ENCODE measurements at regions not wholly inside any gene's neighbourhood (a gene's known extent, or its start where the extent isn't known, plus 50 kb on each side); places are given as distances from the start of the nearest gene placed in this dataset.

DNA sequence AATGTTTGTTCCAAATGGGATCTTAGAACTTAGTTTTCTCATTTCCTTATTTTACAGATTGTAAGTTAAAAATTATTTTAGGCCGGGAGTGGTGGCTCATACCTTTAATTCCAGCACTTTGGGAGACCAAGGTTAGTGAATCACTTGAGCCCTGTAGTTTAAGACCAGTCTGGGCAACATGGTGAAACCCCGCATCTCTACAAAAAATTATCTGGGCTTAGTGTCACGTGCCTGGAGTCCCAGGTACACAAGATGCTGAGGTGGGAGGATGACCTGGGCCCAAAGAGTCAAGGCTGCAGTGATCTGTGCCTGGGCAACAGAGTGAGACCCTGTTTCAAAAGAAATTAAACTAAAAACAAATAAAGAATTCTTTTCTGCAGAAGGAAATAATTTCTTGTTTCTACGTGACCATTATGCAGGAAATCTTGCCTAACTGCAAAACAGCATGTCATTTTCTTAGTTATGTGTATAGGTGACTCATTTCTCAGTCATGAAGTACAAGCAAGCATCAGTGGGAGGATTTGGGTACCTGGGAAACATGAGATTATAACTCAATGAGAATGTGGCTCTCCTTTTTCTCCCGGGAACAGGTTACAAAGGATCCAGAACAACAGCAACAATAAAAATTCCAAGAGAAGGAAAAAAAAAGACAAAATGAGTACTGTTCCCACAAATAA, 375.1 kb upstream of the ST8SIA4 start:
- DNase-seq, result no peak
- Histone ChIP-seq H3K27me3 (replicated peaks; ENCODE audit: control insufficient read depth, insufficient read depth, low read length) (no peaks in the 10 kb centered on the region), H3K4me3 (ENCODE audit: low read depth, low read length) (no peak overlapping the region), H3K9me3 (no peaks in the 10 kb centered on the region), H3K36me3 (ENCODE audit: control insufficient read depth, insufficient read depth, low read length) (no peaks in the 10 kb centered on the region), H3K4me1 (no peaks in the 10 kb centered on the region)
- ChIA-PET POLR2A (no interaction called here), CTCF (no interaction called here)
- no TSS peak for BruUV-seq (replicated peaks)
- TF ChIP-seq, protein P1, sequence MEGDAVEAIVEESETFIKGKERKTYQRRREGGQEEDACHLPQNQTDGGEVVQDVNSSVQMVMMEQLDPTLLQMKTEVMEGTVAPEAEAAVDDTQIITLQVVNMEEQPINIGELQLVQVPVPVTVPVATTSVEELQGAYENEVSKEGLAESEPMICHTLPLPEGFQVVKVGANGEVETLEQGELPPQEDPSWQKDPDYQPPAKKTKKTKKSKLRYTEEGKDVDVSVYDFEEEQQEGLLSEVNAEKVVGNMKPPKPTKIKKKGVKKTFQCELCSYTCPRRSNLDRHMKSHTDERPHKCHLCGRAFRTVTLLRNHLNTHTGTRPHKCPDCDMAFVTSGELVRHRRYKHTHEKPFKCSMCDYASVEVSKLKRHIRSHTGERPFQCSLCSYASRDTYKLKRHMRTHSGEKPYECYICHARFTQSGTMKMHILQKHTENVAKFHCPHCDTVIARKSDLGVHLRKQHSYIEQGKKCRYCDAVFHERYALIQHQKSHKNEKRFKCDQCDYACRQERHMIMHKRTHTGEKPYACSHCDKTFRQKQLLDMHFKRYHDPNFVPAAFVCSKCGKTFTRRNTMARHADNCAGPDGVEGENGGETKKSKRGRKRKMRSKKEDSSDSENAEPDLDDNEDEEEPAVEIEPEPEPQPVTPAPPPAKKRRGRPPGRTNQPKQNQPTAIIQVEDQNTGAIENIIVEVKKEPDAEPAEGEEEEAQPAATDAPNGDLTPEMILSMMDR (IDR thresholded peaks at IDR 0.05; ENCODE audit: insufficient read depth in 1 of 2, low read depth in 1 of 2, low read length in 1 of 2, severe bottlenecking in 1 of 2, unreplicated experiment in 1 of 2), result no peak
- Mint-ChIP-seq H3K9me3 (ENCODE audit: unreplicated experiment) (no peaks in the 10 kb centered on the region), H3K27me3 (ENCODE audit: insufficient read depth, unreplicated experiment) (no peaks in the 10 kb centered on the region), H3K4me1 (ENCODE audit: low read depth, unreplicated experiment) (no peaks in the 10 kb centered on the region), H3K27ac (ENCODE audit: unreplicated experiment) (no peak overlapping the region), H3K36me3 (ENCODE audit: insufficient read depth, unreplicated experiment) (no peaks in the 10 kb centered on the region), H3K4me3 (ENCODE audit: unreplicated experiment) (no peak overlapping the region)
- intact Hi-C loops (cut with micrococcal nuclease; ENCODE audit: unreplicated experiment), result no loop called here

DNA sequence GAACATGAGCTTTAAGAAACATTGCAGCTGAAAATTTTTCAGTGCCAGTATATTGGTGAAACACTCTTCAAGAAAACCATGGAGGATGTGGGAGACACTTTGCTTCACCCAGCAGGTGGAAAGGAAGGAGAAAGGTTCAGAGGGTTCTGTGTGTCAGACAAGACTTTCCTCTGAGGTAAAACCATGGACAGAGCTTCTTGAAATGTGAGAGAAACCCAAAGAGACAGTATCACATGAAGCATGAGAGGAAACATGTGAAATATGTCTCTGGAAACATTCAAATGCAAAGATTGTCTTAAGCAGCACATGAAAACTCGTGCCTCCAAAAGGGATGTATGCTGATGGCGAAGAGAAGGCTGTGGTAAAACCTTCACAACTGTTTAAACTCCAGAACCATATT, 368.9 kb upstream of the ST8SIA4 start:
- BruUV-seq (replicated peaks), result no TSS peak
- CTCF ChIA-PET, result no interaction called here
- TF ChIP-seq, protein P1 (IDR thresholded peaks at IDR 0.05; ENCODE audit: insufficient read depth in 1 of 2, low read depth in 1 of 2, low read length in 1 of 2, severe bottlenecking in 1 of 2, unreplicated experiment in 1 of 2), result no peak

DNA sequence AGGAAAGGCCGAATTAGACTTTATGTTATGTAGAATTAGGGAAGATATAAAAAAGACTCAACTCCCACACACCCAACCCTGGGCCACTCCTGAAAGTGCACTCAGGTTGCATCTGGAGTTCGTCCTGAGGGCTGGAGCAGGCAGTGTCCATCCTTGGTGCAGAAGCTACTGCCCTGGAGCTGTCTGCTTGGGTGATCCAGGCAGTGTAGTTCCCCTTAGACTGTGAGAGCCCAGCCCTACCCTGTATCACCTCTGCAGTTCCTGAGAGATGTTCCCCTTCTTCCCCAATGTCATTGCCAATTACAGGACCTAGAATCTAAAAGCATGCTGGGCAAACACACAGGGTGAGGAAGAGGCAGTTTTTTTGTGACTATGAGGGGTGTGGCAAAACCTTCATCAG, 368.3 kb upstream of the ST8SIA4 start:
- H3K36me3 Mint-ChIP-seq (ENCODE audit: insufficient read depth, unreplicated experiment), result no peaks in the 10 kb centered on the region
- POLR2A ChIA-PET, result no interaction called here
- H3K36me3 ChIP-seq (ENCODE audit: control insufficient read depth, insufficient read depth, low read length), result no peaks in the 10 kb centered on the region; the same call in 1 of the 2 replicates
- no peak for DNase-seq
- TF ChIP-seq, protein P1 (IDR thresholded peaks at IDR 0.05; ENCODE audit: insufficient read depth in 1 of 2, low read depth in 1 of 2, low read length in 1 of 2, severe bottlenecking in 1 of 2, unreplicated experiment in 1 of 2), result no peak
- no peaks in the 10 kb centered on the region for H3K9me3 Mint-ChIP-seq (ENCODE audit: unreplicated experiment)
- no peak overlapping the region for H3K4me3 ChIP-seq (ENCODE audit: low read depth, low read length)
- no peaks in the 10 kb centered on the region for H3K27me3 ChIP-seq (replicated peaks; ENCODE audit: control insufficient read depth, insufficient read depth, low read length)
- H3K4me1 Mint-ChIP-seq (ENCODE audit: low read depth, unreplicated experiment), result no peaks in the 10 kb centered on the region
- H3K4me1 ChIP-seq, result no peaks in the 10 kb centered on the region
- intact Hi-C loops (cut with micrococcal nuclease; ENCODE audit: unreplicated experiment), result no loop called here
- no peak overlapping the region for H3K27ac Mint-ChIP-seq (ENCODE audit: unreplicated experiment)
- no peak overlapping the region for H3K4me3 Mint-ChIP-seq (ENCODE audit: unreplicated experiment)
- no peaks in the 10 kb centered on the region for H3K27me3 Mint-ChIP-seq (ENCODE audit: insufficient read depth, unreplicated experiment)
- H3K9me3 ChIP-seq, result no peaks in the 10 kb centered on the region
- no TSS peak for BruUV-seq (replicated peaks)
- CTCF ChIA-PET, result no interaction called here

More for the DNA sequence above, 368.9 kb upstream of the ST8SIA4 start:
- intact Hi-C loops (cut with micrococcal nuclease; ENCODE audit: unreplicated experiment), result no loop called here
- H3K27me3 Mint-ChIP-seq (ENCODE audit: insufficient read depth, unreplicated experiment), result no peaks in the 10 kb centered on the region
- no peaks in the 10 kb centered on the region for H3K9me3 ChIP-seq
- H3K27ac Mint-ChIP-seq (ENCODE audit: unreplicated experiment), result no peak overlapping the region
- no peaks in the 10 kb centered on the region; the same call in 1 of the 2 replicates for H3K36me3 ChIP-seq (ENCODE audit: control insufficient read depth, insufficient read depth, low read length)
- POLR2A ChIA-PET, result no interaction called here
- H3K4me1 Mint-ChIP-seq (ENCODE audit: low read depth, unreplicated experiment), result no peaks in the 10 kb centered on the region
- H3K4me3 Mint-ChIP-seq (ENCODE audit: unreplicated experiment), result no peak overlapping the region
- no peaks in the 10 kb centered on the region for H3K36me3 Mint-ChIP-seq (ENCODE audit: insufficient read depth, unreplicated experiment)
- no peak overlapping the region for H3K4me3 ChIP-seq (ENCODE audit: low read depth, low read length)
- no peaks in the 10 kb centered on the region for H3K9me3 Mint-ChIP-seq (ENCODE audit: unreplicated experiment)
- no peak for DNase-seq
- no peaks in the 10 kb centered on the region for H3K27me3 ChIP-seq (replicated peaks; ENCODE audit: control insufficient read depth, insufficient read depth, low read length)
- H3K4me1 ChIP-seq, result no peaks in the 10 kb centered on the region
